ENCODE measurements at regions not wholly inside any gene's neighbourhood (a gene's known extent, or its start where the extent isn't known, plus 50 kb on each side); places are given as distances from the start of the nearest gene placed in this dataset.
"Not testable (repeated sequence)": the region's sequence is repeated elsewhere in the genome, so short reads cannot be mapped to it uniquely, and the experiment has no call there.

DNA sequence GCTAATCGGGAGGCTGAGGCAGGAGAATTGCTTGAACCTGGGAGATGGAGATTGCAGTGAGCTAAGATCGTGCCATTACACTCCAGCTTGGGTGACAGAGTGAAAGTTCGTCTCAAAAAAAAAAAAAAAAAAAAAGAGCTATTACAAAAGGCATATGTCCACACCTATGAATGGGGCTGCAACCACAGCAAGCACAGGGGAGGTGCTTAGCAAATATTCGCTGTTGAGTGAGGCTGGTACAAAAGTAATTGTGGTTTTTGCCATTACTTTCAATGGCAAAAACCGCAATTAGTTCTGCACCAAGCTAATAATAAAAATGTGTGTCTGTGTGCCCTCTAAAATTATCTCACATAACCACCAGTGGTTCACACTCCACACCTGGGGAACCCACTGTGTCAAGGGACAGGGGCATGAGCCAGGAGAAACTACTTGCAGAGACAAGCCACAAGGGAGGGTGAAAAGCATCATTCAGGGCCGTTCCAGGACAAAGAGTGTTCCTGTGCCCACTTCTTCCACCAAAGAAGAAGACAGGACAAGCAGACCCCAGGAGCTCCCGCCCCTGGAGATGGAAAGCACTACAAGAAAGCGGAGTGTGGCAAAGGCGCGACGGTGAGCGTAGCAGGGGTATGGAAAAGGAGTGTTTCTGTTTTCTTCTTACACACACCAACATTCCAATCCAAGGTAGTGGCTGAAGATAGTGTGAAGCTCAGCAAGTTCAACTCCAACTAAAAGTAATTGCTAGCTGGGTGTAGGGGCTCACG, 84.4 kb upstream of the CNEP1R1 start:
- no peak for DNase-seq

DNA sequence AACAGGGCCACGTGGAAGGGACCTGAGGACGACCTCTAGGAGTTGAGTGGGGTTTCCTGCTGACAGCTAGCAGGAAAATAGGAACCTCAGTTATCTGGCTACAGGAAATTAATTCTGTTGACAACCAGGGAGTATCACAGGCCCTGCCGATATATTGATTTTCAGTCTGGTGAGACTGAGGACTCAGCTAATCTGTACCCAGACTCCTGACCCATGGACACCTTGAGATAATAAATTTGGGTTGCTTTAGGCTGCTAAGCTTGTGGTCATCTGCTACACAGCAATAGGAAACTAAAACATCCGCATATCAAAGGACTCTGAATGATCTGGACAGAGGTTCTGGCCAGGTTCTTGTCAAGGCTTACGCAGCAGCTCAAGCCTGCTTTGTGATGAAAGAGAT, 80.8 kb upstream of the CNEP1R1 start:
- DNase-seq: no peak

DNA sequence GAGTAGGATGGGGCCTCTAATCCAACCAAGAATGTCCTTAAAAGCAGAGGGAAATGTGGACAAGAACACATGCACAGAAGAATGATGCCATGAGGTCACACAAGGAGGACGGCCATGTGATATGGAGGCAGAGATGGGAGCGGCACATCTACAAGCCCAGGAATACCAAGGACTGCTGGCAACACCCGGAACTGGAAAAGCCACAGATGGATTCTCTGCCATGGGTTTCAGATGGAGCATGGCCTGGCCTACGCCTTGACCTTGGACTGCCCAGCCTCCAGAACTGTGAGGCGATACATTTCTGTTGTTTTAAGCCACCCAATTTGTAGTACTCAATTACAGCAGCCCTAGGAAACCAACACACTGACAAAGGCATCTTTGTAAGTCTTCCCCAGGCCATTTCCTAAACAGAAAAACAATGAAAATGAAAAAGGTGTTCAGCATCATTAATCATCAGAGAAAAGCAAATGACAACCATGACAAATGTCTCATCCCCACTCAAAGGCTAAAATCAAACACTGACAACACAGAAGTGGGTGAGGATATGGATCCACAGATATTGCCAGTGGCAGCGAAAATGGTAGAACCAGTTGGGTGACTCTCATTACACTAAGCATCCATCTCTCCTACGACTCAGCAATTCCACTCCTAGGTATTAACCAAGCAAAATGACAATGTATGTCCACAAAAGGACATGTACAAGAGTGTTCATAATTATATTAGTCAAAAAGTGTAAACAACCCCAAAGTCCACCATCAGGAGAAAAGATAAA, 76.9 kb upstream of the CNEP1R1 start:
- no peak for DNase-seq

DNA sequence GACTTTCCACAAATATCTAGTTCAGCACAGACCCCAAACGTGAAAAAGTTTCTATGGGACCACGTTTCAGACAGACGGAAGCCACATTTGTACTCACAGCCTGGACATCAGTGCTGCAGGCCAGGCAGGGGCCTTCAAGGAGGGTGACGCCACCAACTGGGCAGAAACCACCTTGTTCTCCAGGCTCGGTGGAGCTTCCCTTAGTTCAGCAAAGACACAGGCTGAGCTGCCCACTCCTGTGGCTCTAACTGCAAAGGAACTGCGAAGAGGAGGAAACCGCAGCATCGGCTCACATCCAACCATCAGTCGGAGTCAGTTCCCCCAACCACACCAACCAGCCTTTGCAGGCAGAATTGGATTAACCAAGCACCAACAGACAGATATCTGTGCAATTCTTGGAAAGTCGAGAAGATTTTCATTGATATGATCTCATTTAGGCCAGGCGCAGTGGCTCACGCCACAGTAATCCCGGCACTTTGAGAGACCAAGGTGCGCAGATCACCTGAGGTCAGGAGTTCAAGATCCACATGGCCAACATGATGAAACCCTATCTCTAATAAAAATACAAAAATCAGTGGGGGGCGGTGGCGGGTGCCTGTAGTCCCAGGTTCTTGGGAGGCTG, 73.3 kb upstream of the CNEP1R1 start:
- no peak for DNase-seq

DNA sequence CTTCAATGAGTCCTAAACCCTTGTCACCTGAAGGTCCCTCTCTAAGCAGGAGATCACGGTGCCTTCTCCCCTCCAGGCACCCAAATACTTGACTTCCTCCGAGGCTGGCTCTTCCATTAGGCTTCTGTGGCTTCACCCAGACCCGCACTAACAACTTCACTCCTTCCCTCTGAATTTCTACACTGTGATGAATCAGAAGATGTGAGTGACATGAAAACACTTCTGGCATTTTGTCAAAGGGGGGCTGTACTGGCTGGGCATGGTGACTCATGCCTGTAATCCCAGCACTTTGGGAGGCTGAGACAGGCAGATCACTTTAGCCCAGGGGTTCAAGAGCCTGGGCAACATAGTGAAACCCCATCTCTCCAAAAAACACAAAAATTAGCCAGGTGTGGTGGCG, 72.6 kb upstream of the CNEP1R1 start:
- DNase-seq: no peak

DNA sequence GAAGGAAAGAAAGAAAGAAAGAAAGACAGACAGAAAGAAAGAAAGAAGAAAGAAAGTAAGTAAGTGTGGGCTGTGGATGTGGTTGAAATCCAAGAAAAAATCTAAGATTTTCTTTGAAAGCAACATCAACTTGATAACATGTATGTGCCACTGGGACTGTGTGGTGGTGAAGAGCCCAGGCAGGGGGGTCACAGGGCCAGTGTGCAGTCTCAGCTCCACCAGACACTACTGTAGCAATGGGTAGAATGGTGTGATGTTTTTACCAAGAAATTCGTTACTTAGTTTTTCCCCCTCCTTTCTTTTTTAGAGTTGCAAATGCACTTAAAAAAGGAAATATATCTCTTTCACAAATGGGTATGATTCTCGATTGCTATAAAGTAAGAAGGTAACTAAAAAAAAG, 71.9 kb upstream of the CNEP1R1 start:
- DNase-seq: no peak

DNA sequence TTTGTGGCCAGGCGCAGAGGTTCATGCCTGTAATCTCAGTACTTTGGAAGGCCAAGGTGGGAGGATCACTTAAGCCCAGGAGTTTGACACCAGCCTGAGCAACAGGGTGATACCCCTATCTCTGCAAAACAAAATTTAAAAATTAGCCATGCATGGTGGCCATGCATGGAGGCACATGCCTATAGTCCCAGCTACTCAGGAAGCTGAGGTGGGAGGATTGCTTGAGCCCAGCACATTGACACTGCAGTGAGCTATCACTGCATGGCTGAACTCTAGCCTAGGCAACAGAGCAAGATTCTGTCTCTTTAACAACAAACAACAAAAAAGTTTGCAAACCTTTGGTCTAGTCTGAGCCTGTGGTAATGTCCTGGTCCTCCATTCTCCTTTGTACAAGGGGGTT, 69.2 kb upstream of the CNEP1R1 start:
- DNase-seq: no peak

DNA sequence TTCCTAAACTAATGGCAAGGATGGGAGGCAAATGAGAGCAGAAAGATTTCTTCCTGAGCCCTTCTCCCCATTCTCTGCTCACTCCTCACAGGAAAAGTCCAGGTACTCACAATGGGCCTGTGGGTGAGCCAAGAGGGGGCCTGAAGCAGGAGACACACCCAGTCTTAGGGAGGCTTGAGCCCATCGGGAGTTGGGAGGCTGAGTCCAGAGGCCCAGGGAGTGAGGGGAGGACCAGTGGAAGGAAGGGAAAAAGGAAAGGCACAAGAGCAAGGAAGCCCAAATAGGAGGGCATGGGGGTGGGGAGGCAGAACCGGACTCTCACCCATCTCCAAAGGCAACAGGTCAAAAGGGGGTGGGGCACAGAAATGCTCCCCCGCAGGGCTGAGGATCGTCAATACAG, 68.1 kb upstream of the CNEP1R1 start:
- DNase-seq: no peak

DNA sequence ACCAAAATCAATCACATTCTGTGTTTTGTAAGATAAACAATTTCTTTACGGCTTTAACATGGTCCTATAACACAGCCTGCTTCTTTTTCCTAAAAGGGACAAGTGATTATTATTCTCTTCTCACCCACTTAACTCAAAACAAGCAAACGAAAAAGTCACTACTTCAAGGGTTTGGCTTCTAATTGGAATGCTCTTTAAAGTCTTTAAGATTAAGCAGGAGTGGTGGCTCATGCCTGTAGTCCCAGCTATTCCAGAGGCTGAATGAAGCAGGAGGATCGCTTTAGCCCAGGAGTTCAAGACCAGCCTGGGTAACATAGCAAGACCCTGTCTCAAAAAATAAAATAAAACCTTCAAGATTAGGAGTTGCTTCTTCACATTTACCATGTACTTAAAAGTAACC, 66.6 kb upstream of the CNEP1R1 start:
- DNase-seq: no peak

DNA sequence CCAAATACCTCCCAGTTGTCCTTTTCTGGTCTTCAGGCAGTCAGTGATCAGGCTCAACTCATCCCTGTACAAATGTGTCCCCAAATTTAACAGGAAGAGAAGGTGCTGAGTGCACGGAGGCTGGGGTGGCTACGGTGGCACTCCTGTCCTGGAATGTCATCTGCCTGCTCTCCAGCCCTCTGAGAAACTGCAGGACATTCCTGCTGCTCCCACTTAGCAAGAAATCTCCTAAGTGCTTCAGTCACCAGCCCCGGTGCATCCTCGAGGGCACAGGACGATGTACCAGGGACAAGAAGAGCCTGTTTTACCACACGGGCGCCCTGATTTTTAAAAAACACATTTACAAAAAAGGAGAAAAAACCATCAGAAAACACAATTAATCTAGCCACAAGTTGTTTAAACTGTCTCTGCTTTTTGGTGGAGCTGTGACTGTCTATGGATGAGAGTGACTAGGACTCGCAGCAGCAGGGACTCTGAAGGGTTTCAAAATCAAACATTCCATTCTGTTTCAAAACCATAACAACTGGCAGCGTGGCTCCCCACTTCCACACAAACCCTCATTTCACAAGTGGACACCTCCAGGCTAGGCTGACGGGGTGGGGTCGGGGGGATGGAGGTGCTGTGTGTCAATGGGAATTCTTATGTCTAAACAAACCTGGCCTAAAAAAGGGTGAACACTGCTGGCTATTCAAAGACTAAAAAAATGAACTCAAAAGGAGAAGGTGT, 65.3 kb upstream of the CNEP1R1 start:
- DNase-seq: no peak

DNA sequence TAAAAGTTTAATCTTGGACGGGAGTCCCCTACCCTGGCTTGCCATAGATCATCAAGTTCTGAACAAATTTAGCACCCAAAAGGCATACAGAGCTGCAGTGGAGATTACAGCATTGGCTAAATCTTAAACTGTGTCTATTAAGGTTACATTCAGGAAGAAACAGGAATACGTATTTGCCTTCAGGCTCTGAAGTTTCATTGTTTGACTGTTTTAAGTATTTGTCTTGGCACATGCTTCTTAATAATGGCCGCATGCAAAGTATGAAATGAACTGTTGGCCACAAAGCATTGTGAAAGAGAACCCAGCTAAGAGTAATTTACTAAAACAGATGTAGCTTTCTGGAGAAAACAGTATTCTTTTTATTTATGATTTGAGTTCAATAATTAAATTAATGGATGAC, 63.9 kb upstream of the CNEP1R1 start:
- no peak for DNase-seq

DNA sequence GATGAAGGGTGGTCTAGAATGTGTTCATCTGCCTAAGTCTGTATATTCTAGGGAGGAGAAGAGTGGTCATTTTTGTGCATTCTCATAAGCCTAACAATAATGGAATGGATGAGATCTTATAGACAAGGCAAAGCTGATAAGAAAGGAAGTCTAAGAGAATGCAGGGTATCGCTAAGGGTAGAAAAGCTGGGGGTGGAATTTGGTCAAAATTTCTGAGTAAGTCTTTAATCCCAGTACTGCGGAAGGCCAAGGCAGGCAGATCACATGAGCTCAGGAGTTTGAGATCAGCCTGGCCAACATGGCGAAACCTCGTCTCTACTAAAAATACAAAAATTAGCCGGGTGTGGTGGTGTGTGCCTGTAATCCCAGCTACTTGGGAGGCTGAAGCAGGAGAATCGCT, 62.5 kb upstream of the CNEP1R1 start:
- not testable (repeated sequence) for DNase-seq

DNA sequence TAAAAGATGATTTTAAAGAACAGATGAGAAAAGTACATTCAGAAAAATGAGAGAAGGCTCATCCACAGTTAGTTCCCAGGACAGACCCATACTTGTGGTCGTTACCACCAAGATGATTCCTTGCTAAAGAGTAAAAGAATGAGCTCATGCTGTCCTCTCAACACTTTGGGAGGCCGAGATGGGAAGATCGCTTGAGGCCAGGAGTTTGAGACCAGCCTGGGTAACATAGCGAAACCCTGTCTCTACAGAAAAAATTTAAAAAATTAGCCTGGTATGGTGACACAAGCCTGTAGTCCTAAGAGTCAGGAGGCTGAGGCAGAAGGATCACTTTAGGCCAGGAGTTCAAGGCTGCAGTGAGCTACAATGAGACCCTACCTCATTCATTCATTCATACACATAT, 60.7 kb upstream of the CNEP1R1 start:
- no peak for DNase-seq

DNA sequence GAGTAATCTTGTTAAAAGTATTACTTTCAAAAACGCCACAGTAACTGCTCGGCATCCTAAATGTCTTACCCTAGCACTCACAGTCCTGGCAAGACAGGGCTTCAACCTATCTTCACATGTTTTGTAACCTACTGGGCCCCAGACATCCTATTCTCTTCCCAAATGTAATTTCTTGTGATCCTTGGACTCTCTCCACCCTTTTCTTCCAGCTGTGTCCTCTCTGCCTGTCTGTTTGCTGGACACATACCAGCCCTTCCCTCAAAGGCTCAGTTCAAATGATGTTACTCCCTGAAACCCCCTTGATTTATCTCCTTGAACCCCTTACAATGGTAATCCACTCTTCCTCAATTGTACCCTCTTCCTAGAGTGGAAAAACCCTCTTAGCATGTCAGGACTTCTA, 60.1 kb upstream of the CNEP1R1 start:
- no peak for DNase-seq

DNA sequence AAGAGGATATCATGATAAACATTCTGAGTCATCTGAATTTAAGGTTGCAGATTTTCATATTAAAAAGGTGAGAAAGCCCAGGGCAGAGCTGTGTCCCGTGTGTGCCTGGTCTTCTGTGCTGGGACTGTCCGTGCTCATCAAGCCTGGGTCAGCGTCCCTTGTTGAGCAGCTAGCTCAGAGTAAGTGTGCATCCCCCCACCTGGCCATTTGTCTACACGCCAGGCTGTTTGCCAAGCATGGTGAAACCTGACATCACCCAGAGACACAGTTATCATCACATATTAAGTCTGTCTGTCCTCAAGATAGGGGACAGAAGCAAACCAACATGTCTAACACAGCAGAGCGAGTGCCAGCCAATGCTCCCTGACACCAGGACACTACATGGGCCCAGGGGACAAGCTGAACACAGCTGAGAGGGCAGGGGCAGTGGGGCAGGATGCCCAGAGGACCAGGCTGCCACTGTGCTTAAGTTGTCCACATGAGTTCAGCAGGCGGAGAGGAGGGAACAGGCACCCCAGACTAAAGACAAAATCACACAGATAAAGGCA, 57.9 kb upstream of the CNEP1R1 start:
- no peak for DNase-seq

DNA sequence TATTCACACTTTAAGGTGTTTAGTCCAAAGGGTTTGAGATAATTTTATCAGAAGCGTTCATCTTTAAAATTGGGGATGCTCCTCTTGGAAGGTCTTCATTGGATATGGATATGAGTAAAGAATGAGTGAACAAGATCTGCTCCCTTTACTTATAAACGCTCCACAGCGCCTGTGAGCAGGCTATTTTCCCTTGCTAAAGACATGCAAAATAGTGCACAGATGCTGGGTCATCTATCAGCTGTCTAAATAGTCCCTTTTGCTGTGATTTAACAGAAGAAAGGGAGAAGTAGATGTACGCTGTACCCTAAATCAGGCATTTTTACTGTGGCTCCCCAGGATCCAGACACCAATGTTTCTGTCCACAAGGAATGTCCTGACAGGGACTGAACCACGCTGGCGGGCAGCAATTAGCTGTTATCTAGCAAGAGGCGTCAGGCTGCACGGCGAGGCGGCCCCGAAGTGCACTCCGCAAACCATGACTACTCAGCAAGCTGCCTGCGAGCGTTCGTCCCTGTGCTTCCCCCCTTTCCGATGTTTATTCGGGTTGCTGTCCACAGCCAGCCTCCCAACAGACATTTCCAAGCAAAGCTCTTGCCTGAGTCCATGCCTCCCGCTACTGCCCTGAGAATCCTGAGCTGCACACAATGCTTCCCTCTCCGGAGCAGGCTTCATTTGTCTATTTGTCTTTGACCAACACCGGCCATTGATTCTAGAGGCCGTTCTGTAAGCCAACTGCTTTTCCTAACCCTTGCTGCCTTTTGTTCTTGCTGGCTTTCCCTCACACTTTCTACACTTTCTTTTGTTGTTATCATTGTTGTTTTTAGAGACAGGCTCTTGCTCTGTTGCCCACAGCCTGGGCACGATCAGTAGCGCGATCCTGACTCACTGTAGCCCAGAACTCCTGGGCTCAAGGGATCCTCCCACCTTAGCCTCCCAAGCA, 55.7 kb upstream of the CNEP1R1 start:
- no peak for DNase-seq

DNA sequence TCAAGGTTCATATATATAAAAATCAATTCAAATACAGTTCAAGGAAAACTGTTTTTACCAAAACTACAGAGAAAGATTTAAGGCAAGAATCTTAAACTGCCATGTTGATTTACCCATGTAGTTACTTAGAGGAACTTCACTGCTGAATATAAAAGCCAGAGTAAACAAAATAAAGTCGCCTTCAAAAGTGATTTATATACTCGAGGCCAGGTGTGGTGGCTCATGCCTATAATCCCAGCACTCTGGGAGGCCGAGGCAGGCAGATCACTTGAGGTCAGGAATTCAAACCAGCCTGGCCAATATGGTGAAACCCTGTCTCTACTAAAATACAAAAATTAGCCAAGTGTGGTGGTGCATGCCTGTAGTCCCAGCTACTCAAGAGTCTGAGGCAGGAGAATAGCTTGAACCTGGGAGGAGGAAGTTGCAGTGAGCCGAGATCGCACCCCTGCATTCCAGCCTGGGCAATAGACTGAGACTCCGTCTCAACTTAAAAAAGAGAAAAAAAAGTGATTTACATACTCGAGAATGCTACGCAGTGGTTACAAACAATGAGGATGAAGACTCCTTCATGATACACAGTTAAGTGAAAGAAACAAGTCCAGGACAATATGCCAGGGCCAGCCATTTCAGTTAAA, 54.1 kb upstream of the CNEP1R1 start:
- DNase-seq: no peak

DNA sequence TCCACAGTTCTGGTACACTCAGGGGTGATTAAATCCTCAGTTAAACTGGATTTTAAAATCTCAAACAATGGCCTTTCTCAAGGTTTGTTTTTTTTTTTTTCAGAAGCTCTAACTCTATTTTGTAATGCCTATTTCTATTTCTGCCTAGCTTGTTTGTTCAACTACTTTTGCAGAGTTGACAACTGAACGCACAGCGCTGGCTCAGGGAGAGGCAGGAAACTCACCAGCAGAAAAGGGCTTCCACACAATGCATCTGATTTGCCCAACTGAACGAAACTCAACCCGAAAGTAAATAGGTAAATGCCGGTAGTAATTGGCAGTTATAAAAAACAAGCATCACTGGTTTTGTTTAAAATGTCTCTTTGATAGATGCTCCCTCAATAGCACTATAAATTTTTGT, 52.7 kb upstream of the CNEP1R1 start:
- DNase-seq: no peak

DNA sequence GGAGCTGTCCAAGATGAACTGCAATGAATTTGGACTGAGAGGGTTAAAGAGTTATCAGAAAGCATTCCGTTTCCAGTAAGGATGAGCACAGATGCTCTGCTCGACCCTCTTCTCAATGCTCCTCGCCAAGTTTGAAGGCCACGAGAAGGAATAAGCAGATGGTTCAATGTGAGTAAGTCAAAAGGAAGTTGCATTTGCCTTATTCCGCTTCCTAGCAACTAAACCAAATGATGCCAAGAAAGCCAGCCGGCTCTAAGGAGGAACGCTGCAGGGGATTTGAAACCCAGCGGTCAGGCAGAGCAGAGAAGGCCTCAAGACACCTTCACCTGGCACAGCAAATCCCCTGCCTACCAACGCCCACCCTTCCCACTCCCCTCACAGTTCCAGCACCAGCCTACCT, 52.1 kb upstream of the CNEP1R1 start:
- DNase-seq: peak; percentile 59

Measured in NCI-H446 treated with DMSO at 0.1 percent for 48 hours (cell line).